ENCODE measurements at regions not wholly inside any gene's neighbourhood (a gene's known extent, or its start where the extent isn't known, plus 50 kb on each side); places are given as distances from the start of the nearest gene placed in this dataset.

- no peak for TF ChIP-seq NR2C2 (IDR thresholded peaks at IDR 0.05; ENCODE audit: borderline replicate concordance, control insufficient read depth, insufficient read length, low read depth)
- TF ChIP-seq NBN (IDR thresholded peaks at IDR 0.05): no peak
Measured at GRCh38 chr2:3954261-3954660, 250.9 kb downstream of the DCDC2C start (continued).

- CTCF ChIA-PET: interaction anchor here (1.0 kb wide), 1 partner anchor 12 kb away, joined by 3 read pairs; no protein-coding TSS in a partner anchor
- FAIRE-seq: no peak
- WGBS (ENCODE audit: insufficient coverage, insufficient replicate concordance, low lambda C conversion rate, missing lambda C conversion rate): 17% methylated on average over 8 of the region's 8 CpGs
- no peak for TF ChIP-seq ATF3 (IDR thresholded peaks at IDR 0.05; ENCODE audit: borderline replicate concordance, extremely low read depth, low read depth, low read length)
- no peak for TF ChIP-seq EED (IDR thresholded peaks at IDR 0.05; ENCODE audit: low read depth)
- no peak for TF ChIP-seq NKRF (conservative IDR thresholded peaks at IDR 0.05)
- no peak for TF ChIP-seq SREBF1 (IDR thresholded peaks at IDR 0.05; ENCODE audit: low read length)
- no peak for TF ChIP-seq TCF3 (IDR thresholded peaks at IDR 0.05; ENCODE audit: borderline replicate concordance, insufficient read depth, low read depth, low read length)
- no peak for TF ChIP-seq SP1 (IDR thresholded peaks at IDR 0.05; ENCODE audit: low read depth, low read length)
- TF ChIP-seq BHLHE40 (IDR thresholded peaks at IDR 0.05; ENCODE audit: borderline replicate concordance in 1 of 2, low read depth in 2 of 2, low read length in 1 of 2): no peak
- TF ChIP-seq ZBTB11 (CRISPR knock-in tag; IDR thresholded peaks at IDR 0.05): no peak
- TF ChIP-seq RBBP5 (conservative IDR thresholded peaks at IDR 0.05): no peak
- TF ChIP-seq BRCA1 (IDR thresholded peaks at IDR 0.05; ENCODE audit: low read depth, low read length): no peak
- TF ChIP-seq CEBPB (IDR thresholded peaks at IDR 0.05; ENCODE audit: borderline replicate concordance in 1 of 2, low read depth in 2 of 2, low read length in 2 of 2): no peak
- TF ChIP-seq CEBPZ (IDR thresholded peaks at IDR 0.05; ENCODE audit: low read depth, low read length): no peak
Measured at GRCh38 chr2:3956406-3956805, 253.0 kb downstream of the DCDC2C start.

More at GRCh38 chr2:3956406-3956805, 253.0 kb downstream of the DCDC2C start:
- DNase-seq (ENCODE audit: low read depth, low spot score): no peak
- ATAC-seq: no peak
- no peaks in the 10 kb centered on the region for H3K79me2 ChIP-seq (ENCODE audit: control insufficient read depth, insufficient read depth, low read length)
- RAD21 ChIA-PET (ENCODE audit: unreplicated experiment): no interaction called here
- H3K4me2 ChIP-seq (ENCODE audit: control insufficient read depth, insufficient read depth): no peak overlapping the region
- intact Hi-C loops (cut with micrococcal nuclease; ENCODE audit: unreplicated experiment): loop anchor here (5.0 kb wide), 3 partner anchors 756 to 1961 kb away; no protein-coding TSS in a partner anchor
- no peaks in the 10 kb centered on the region for H3K27me3 ChIP-seq (replicated peaks in 1 of 2; ENCODE audit: control insufficient read depth in 2 of 2, insufficient read depth in 2 of 2, low read length in 1 of 2)
- H3K4me1 ChIP-seq (ENCODE audit: control insufficient read depth, insufficient read depth, low read length): no peaks in the 10 kb centered on the region
- no peaks in the 10 kb centered on the region for H3K9me3 ChIP-seq (replicated peaks; ENCODE audit: control insufficient read depth, insufficient read depth, low read length)
- H3K36me3 ChIP-seq (ENCODE audit: control insufficient read depth in 2 of 2, insufficient read depth in 2 of 2, low read length in 1 of 2): no peaks in the 10 kb centered on the region
- in situ Hi-C loops (cut with MboI): loop anchor here (25.0 kb wide), 1 partner anchor 1406 kb away; no protein-coding TSS in a partner anchor
- H3K27ac ChIP-seq (ENCODE audit: control insufficient read depth, insufficient read depth): no peak overlapping the region
- SMC1A ChIA-PET (ENCODE audit: uncharacterized antibody, unreplicated experiment): interaction anchor here (0.6 kb wide), 1 partner anchor 12 kb away, joined by 3 read pairs; no protein-coding TSS in a partner anchor
- no TSS peak for BruUV-seq (replicated peaks)
- POLR2A ChIA-PET: no interaction called here
- no peak overlapping the region for H3K9ac ChIP-seq (ENCODE audit: control insufficient read depth, insufficient read depth, low read length)
- H3K4me3 ChIP-seq: no peak overlapping the region
- no peaks in the 10 kb centered on the region for H4K20me1 ChIP-seq (ENCODE audit: control insufficient read depth, insufficient read depth)
- no peak overlapping the region for H2AFZ ChIP-seq (ENCODE audit: control insufficient read depth, low read depth, low read length)

Data from GM12878 (cell line).